GM20000 (cell line): ENCODE measurements at regions not wholly inside any gene's neighbourhood (a gene's known extent, or its start where the extent isn't known, plus 50 kb on each side); places are given as distances from the start of the nearest gene placed in this dataset.

Experiments used
- DNase-seq: peaks from one replicate; pipeline ENCODE4 v3.0.0; 2012; ENCODE audit warnings: low spot score
- TF ChIP-seq, protein P1 (sequence below): IDR thresholded peaks from 2 replicates; pipeline ENCODE4 v1.5.1; 2012; ENCODE audit warnings: mild to moderate bottlenecking, control low read depth; ENCODE audit errors: extremely low read depth, missing control alignments

DNA sequence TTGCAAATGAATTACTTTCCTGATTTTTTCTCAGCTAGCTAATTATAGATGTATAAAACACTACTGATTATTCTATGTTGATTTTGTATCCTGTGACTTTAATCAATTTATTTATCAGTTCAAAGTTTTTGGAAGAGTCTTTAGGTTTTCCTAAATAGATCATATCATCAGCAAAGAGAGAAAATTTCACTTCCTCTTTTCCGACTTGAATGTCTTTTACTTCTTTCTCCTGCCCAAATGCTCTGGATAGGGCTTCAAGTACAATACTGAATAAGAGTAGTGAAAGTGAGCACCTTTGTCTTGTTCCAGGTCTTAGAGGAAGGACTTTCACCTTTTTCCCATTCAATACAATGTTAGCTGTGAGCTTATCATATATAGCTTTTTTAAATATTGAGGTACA is 417.9 kb downstream of the PDGFC start:
- DNase-seq, result no peak
- TF ChIP-seq, protein P1, sequence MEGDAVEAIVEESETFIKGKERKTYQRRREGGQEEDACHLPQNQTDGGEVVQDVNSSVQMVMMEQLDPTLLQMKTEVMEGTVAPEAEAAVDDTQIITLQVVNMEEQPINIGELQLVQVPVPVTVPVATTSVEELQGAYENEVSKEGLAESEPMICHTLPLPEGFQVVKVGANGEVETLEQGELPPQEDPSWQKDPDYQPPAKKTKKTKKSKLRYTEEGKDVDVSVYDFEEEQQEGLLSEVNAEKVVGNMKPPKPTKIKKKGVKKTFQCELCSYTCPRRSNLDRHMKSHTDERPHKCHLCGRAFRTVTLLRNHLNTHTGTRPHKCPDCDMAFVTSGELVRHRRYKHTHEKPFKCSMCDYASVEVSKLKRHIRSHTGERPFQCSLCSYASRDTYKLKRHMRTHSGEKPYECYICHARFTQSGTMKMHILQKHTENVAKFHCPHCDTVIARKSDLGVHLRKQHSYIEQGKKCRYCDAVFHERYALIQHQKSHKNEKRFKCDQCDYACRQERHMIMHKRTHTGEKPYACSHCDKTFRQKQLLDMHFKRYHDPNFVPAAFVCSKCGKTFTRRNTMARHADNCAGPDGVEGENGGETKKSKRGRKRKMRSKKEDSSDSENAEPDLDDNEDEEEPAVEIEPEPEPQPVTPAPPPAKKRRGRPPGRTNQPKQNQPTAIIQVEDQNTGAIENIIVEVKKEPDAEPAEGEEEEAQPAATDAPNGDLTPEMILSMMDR, result no peak

GRCh38 chr4:156547891-156548290 is 423.7 kb downstream of the PDGFC start:
- TF ChIP-seq, protein P1, result no peak
- no peak for DNase-seq

- TF ChIP-seq, protein P1, result no peak
- no peak for DNase-seq
Observed at GRCh38 chr4:156547439-156547838, 424.2 kb downstream of the PDGFC start.

- DNase-seq, result no peak
- TF ChIP-seq, protein P1, result no peak
Observed at GRCh38 chr4:156545003-156545785, 426.4 kb downstream of the PDGFC start.

GRCh38 chr4:156539376-156539775 is 432.2 kb downstream of the PDGFC start:
- no peak for DNase-seq
- TF ChIP-seq, protein P1, result no peak

- DNase-seq, result no peak
- TF ChIP-seq, protein P1, result no peak
Observed at GRCh38 chr4:156538651-156539257, 432.8 kb downstream of the PDGFC start.

- DNase-seq, result no peak
- TF ChIP-seq, protein P1, result no peak
Observed at GRCh38 chr4:156538210-156538609, 433.4 kb downstream of the PDGFC start.
